ENCODE measurements at regions not wholly inside any gene's neighbourhood (a gene's known extent, or its start where the extent isn't known, plus 50 kb on each side); places are given as distances from the start of the nearest gene placed in this dataset.

- no peak overlapping the region for H3K18ac ChIP-seq (ENCODE audit: low read depth, low read length)
- DNase-seq (no peak), ATAC-seq (ENCODE audit: low read depth) (no peak)
- CTCF ChIA-PET: no interaction called here
- no peak overlapping the region for H3K4me2 ChIP-seq (ENCODE audit: low read depth, low read length)
- H2BK5ac ChIP-seq (ENCODE audit: low read depth, low read length, poor library complexity, severe bottlenecking): no peak overlapping the region
- no peaks in the 10 kb centered on the region for H3K36me3 ChIP-seq (ENCODE audit: control insufficient read depth, insufficient read depth, low read length)
- no peaks in the 10 kb centered on the region for H3K27me3 ChIP-seq (ENCODE audit: control insufficient read depth, insufficient read depth, low read length)
- WGBS, 2 experiments (ENCODE audit: extremely low coverage in 2 of 2, insufficient read length in 1 of 2): no CpG with 5 or more reads among the region's 3 CpGs
- H4K8ac ChIP-seq (ENCODE audit: low read depth in 2 of 2, low read length in 2 of 2): no peak overlapping the region
- H3K23ac ChIP-seq (ENCODE audit: low read depth, low read length): no peak overlapping the region
- no peak overlapping the region for H4K91ac ChIP-seq (ENCODE audit: insufficient read depth, low read depth, low read length)
- intact Hi-C loops (cut with micrococcal nuclease) (no loop called here), dilution Hi-C loops (cut with HindIII; ENCODE audit: low sequenced_read_pairs, unreplicated experiment) (no loop called here), in situ Hi-C loops (cut with MboI; ENCODE audit: low sequenced_read_pairs) (no loop called here)
- no peak overlapping the region for H2BK120ac ChIP-seq (ENCODE audit: low read depth, low read length)
- no peak overlapping the region for H3K4ac ChIP-seq (ENCODE audit: low read depth, low read length)
- H2BK15ac ChIP-seq (ENCODE audit: low read depth, low read length): no peak overlapping the region
- no peak overlapping the region for H2BK20ac ChIP-seq (ENCODE audit: low read depth, low read length)
- BruUV-seq (replicated peaks): no TSS peak
- POLR2A ChIA-PET (ENCODE audit: unreplicated experiment): no interaction called here
- H3K27ac ChIP-seq (ENCODE audit: insufficient read depth, low read length): no peak overlapping the region
- H2AK9ac ChIP-seq (replicated peaks; ENCODE audit: low read depth, low read length, poor library complexity): no peak overlapping the region
- H3K14ac ChIP-seq (replicated peaks; ENCODE audit: low read depth, low read length): no peak overlapping the region
- no peak overlapping the region for H2AFZ ChIP-seq (replicated peaks; ENCODE audit: low read length, poor library complexity)
- H3K4me1 ChIP-seq (ENCODE audit: control insufficient read depth, insufficient read depth, low read length): peaks cover 2% of the 10 kb centered on the region
- H3K9me3 ChIP-seq (ENCODE audit: control insufficient read depth, insufficient read depth, low read length): no peaks in the 10 kb centered on the region
- H3K4me3 ChIP-seq (ENCODE audit: insufficient read depth, low read depth, low read length): no peak overlapping the region
- no peak overlapping the region for H3K9ac ChIP-seq (ENCODE audit: low read depth, low read length)
- H3K9me1 ChIP-seq (ENCODE audit: insufficient read depth, low read length): peaks cover 4% of the 10 kb centered on the region
- TF ChIP-seq CHD1 (IDR thresholded peaks at IDR 0.05; ENCODE audit: low read depth, low read length): no peak
- no peak for TF ChIP-seq ELK1 (IDR thresholded peaks at IDR 0.05; ENCODE audit: borderline replicate concordance, low read depth, low read length)
- TF ChIP-seq RFX5 (IDR thresholded peaks at IDR 0.05; ENCODE audit: low read depth, low read length): no peak
- TF ChIP-seq POLR2A (IDR thresholded peaks at IDR 0.05; ENCODE audit: low read depth, low read length): no peak
- no peak for TF ChIP-seq RAD21 (IDR thresholded peaks at IDR 0.05; ENCODE audit: low read length)
- no peak for TF ChIP-seq MAZ (IDR thresholded peaks at IDR 0.05; ENCODE audit: borderline replicate concordance, low read depth, low read length)
- no peak for TF ChIP-seq CEBPB (IDR thresholded peaks at IDR 0.05; ENCODE audit: low read depth, low read length)
- TF ChIP-seq NFE2L2 (IDR thresholded peaks at IDR 0.05; ENCODE audit: low read depth, low read length): no peak
- no peak for TF ChIP-seq CTCF (conservative IDR thresholded peaks at IDR 0.05; ENCODE audit: low read depth, low read length)
- no peak for TF ChIP-seq MXI1 (IDR thresholded peaks at IDR 0.05; ENCODE audit: borderline replicate concordance, low read depth, low read length)
- no peak for TF ChIP-seq MAFK (IDR thresholded peaks at IDR 0.05; ENCODE audit: low read depth, low read length)
- TF ChIP-seq SMC3 (IDR thresholded peaks at IDR 0.05; ENCODE audit: low read depth, low read length): no peak
- no peak for TF ChIP-seq FOS (IDR thresholded peaks at IDR 0.05; ENCODE audit: low read depth, low read length)
- TF ChIP-seq BHLHE40 (IDR thresholded peaks at IDR 0.05; ENCODE audit: low read depth, low read length): no peak
- TF ChIP-seq RCOR1 (IDR thresholded peaks at IDR 0.05; ENCODE audit: insufficient replicate concordance, low read length): no peak
- TF ChIP-seq USF2 (IDR thresholded peaks at IDR 0.05; ENCODE audit: low read depth, low read length): no peak
- no peak overlapping the region for H4K5ac ChIP-seq (ENCODE audit: low read depth, low read length)
- no peak overlapping the region for H3K56ac ChIP-seq (ENCODE audit: extremely low read depth, insufficient read depth, low read length)
- no peak overlapping the region for H2AK5ac ChIP-seq (ENCODE audit: low read depth, low read length)
- no peaks in the 10 kb centered on the region for H4K20me1 ChIP-seq (ENCODE audit: insufficient read depth, low read length)
- H3K79me1 ChIP-seq (ENCODE audit: low read depth in 1 of 2, low read length in 2 of 2): no peaks in the 10 kb centered on the region
Measured at GRCh38 chr12:93048656-93049055, 119.6 kb upstream of the EEA1 start.

All from IMR-90 (cell line).